Esophagus squamous epithelium (tissue), 5 donors: ENCODE measurements at regions not wholly inside any gene's neighbourhood (a gene's known extent, or its start where the extent isn't known, plus 50 kb on each side); places are given as distances from the start of the nearest gene placed in this dataset.

Experiments
- DNase-seq: peaks from one replicate; lab custom pipeline; 2025; lab: John Stamatoyannopoulos, UW
- H3K27ac ChIP-seq, 4 donors: fragments of 200-600 bp; sonication (generic); one replicate each; pipeline ENCODE4 v1.5.1; 2016 to 2019; ENCODE audit warnings: mild to moderate bottlenecking in 1 of 4
- H3K27me3 ChIP-seq, 4 donors: fragments of 200-600 bp; sonication (generic); 1 replicate in 3 of 4; 2 replicates in 1 of 4; pipeline versions ENCODE4 v1.5.1 to v1.6.0; 2017 to 2021; ENCODE audit warnings: antibody characterized with exemption in 1 of 4
- H3K36me3 ChIP-seq, 3 donors: fragments of 200-600 bp; sonication (generic); one replicate each; pipeline ENCODE4 v1.5.1; 2016 to 2019
- H3K4me1 ChIP-seq, 3 donors: fragments of 200-600 bp; sonication (generic); one replicate each; pipeline ENCODE4 v1.5.1; 2017 to 2019
- H3K4me3 ChIP-seq, 4 donors: fragments of 200-600 bp; sonication (generic); 1 replicate in 3 of 4; 2 replicates in 1 of 4; pipeline ENCODE4 v1.5.1; 2016 to 2019; ENCODE audit warnings: mild to moderate bottlenecking in 2 of 4, moderate library complexity in 1 of 4
- H3K9me3 ChIP-seq, 3 donors: fragments of 200-600 bp; sonication (generic); one replicate each; pipeline ENCODE4 v1.5.1; 2016 to 2019
- CTCF ChIP-seq, 6 experiments: fragments of 450-650 bp in 4 of 6; fragments of 200-600 bp in 2 of 6; sonication (generic) in 2 of 6; IDR thresholded peaks; one replicate each; pipeline ENCODE4 v1.5.1; 2016 to 2019; ENCODE audit warnings: antibody characterized with exemption in 6 of 6, mild to moderate bottlenecking in 4 of 6, moderate library complexity in 4 of 6
- POLR2A ChIP-seq, 4 donors: fragments of 450-650 bp; IDR thresholded peaks; one replicate each; pipeline ENCODE4 v1.6.1; 2017; ENCODE audit warnings: antibody characterized with exemption in 4 of 4, mild to moderate bottlenecking in 4 of 4, moderate library complexity in 3 of 4
- WGBS, 2 donors: methylation state at CpG; one replicate each; pipeline ENCODE4 v1.1.5; 2018; 5-methylcytosine and 5-hydroxymethylcytosine counted together
- intact Hi-C: fragments of 100-400 bp; cut with DNase I; formaldehyde crosslinking; loops from one replicate; pipeline ENCODE4 v1.15.0; 2022
- donor health status: DM: yes; HTN: yes; CAD: no.

DNA sequence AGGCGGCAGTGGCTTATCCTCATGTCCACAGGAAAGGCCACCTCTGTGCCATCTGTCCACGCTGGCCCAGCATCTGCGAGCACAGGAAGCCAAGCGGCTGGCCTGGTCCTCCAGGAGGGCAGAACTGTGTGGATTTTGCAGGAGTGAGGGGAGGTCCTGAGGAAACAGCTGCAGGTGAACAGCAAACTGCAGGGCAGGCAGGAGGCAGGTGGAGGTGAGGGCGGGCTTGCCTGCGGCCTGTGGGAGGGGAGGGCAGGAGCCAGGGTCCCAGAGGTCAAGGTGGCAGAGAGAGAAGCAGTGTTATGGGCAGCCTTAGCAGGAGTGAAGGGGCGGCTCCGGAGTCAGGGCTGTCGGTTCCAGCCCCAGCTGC lies 369.7 kb downstream of the SHANK2 start:
- no peak for DNase-seq
- intact Hi-C loops = no loop called here

GRCh38 chr11:70883323-70883940 lies 368.9 kb downstream of the SHANK2 start:
- Histone ChIP-seq H3K27me3 (no peaks in the 10 kb centered on the region), H3K4me1 (peaks cover 0 to 3% (median 0%) of the 10 kb centered on the region in 3 donors), H3K27ac (no peak overlapping the region), H3K9me3 (no peaks in the 10 kb centered on the region), H3K4me3 (no peak overlapping the region), H3K36me3 (no peaks in the 10 kb centered on the region)
- no peak for TF ChIP-seq CTCF (IDR thresholded peaks at IDR 0.05)
- TF ChIP-seq POLR2A (IDR thresholded peaks at IDR 0.05) = no peak
- 87 to 90% methylated on average over 9 of the region's 11 CpGs for WGBS, 2 donors
- DNase-seq = no peak
- intact Hi-C loops = no loop called here

More for the DNA sequence above, 369.7 kb downstream of the SHANK2 start:
- no peaks in the 10 kb centered on the region for H3K36me3 ChIP-seq
- H3K4me1 ChIP-seq = peaks cover 0 to 3% (median 0%) of the 10 kb centered on the region in 3 donors
- WGBS, 2 donors = 77 to 88% methylated on average over 6 to 9 of the region's 9 CpGs
- H3K27me3 ChIP-seq = no peaks in the 10 kb centered on the region
- H3K9me3 ChIP-seq = no peaks in the 10 kb centered on the region
- no peak overlapping the region for H3K4me3 ChIP-seq
- no peak overlapping the region for H3K27ac ChIP-seq
- TF ChIP-seq CTCF (IDR thresholded peaks at IDR 0.05) = no peak
- no peak for TF ChIP-seq POLR2A (IDR thresholded peaks at IDR 0.05)

DNA sequence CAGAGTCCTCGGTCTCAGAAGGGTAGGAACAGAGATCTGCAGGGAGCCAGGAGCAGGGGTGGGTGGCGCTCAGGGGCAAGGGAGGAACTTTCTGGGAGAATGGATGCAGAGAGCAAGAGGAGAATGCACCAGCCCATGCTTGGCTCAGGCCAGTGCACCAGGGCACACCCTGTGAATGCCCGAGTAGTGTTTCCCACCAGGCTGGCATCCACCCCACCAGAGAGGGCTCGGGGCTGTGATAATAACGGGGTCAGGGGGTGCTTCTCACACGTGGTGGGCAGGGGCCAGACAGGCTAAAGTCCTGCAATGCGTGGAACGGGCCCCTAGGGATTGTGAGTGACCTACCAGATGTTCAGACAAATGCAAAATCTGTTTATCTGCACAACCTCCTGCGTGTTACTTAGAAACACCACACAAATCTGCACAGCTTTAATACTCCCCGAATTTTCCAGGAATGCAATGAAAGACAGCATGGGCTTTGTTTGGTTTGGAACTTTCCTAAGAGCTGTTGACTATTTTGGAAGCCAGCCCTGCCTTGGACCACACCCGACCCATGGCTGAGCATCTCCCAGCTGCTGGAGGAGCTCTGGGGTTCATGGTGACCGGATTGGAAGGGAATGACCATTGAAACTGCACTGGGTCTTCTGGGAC lies 368.3 kb downstream of the SHANK2 start:
- TF ChIP-seq CTCF (IDR thresholded peaks at IDR 0.05) (no peak), POLR2A (IDR thresholded peaks at IDR 0.05) (no peak)
- Histone ChIP-seq H3K4me1 (peaks cover 0 to 3% (median 0%) of the 10 kb centered on the region in 3 donors), H3K9me3 (no peaks in the 10 kb centered on the region), H3K4me3 (no peak overlapping the region), H3K27me3 (no peaks in the 10 kb centered on the region), H3K36me3 (no peaks in the 10 kb centered on the region), H3K27ac (no peak overlapping the region)
- no peak for DNase-seq
- intact Hi-C loops = no loop called here
- 30 to 68% methylated on average over 4 to 11 of the region's 12 CpGs for WGBS, 2 donors

- TF ChIP-seq POLR2A (IDR thresholded peaks at IDR 0.05) = no peak
- no peak for TF ChIP-seq CTCF (IDR thresholded peaks at IDR 0.05)
- DNase-seq = no peak
- no peaks in the 10 kb centered on the region for H3K27me3 ChIP-seq
- WGBS, 2 donors = 77 to 80% methylated on average over 35 to 42 of the region's 42 CpGs
- no peaks in the 10 kb centered on the region for H3K36me3 ChIP-seq
- H3K9me3 ChIP-seq = no peaks in the 10 kb centered on the region
- intact Hi-C loops = no loop called here
- no peak overlapping the region for H3K27ac ChIP-seq
- no peak overlapping the region for H3K4me3 ChIP-seq
- H3K4me1 ChIP-seq = peaks cover 0 to 3% (median 0%) of the 10 kb centered on the region in 3 donors
These were observed 366.8 kb downstream of the SHANK2 start for GRCh38 chr11:70885281-70886231.
